Glutamatergic neuron (in vitro differentiated cells): ENCODE measurements at regions not wholly inside any gene's neighbourhood (a gene's known extent, or its start where the extent isn't known, plus 50 kb on each side); places are given as distances from the start of the nearest gene placed in this dataset.

Experiments
- DNase-seq: peaks from one replicate; pipeline ENCODE4 v3.0.0; 2022
- H3K27ac Mint-ChIP-seq: one replicate; pipeline ENCODE4 v1.8.0; 2020; ENCODE audit warnings: mild to moderate bottlenecking, mixed read lengths, inconsistent platforms; ENCODE audit not compliant: unreplicated experiment
- H3K27me3 Mint-ChIP-seq: one replicate; pipeline ENCODE4 v1.8.0; 2020; ENCODE audit warnings: mild to moderate bottlenecking, moderate library complexity, mixed read lengths, inconsistent platforms; ENCODE audit not compliant: unreplicated experiment
- H3K36me3 Mint-ChIP-seq: one replicate; pipeline ENCODE4 v1.8.0; 2020; ENCODE audit warnings: mild to moderate bottlenecking, mixed read lengths, inconsistent platforms; ENCODE audit not compliant: unreplicated experiment
- H3K4me1 Mint-ChIP-seq: one replicate; pipeline ENCODE4 v1.8.0; 2020; ENCODE audit warnings: mild to moderate bottlenecking, low read depth, mixed read lengths, inconsistent platforms; ENCODE audit not compliant: unreplicated experiment
- H3K4me3 Mint-ChIP-seq: one replicate; pipeline ENCODE4 v1.8.0; 2020; ENCODE audit warnings: mild to moderate bottlenecking, mixed read lengths, inconsistent platforms; ENCODE audit not compliant: unreplicated experiment
- H3K9me3 Mint-ChIP-seq: one replicate; pipeline ENCODE4 v1.8.0; 2020; ENCODE audit warnings: mild to moderate bottlenecking, moderate library complexity, mixed read lengths, inconsistent platforms; ENCODE audit not compliant: unreplicated experiment
- TF ChIP-seq, protein P1 (sequence below): fragments of 200-600 bp; sonication (generic); IDR thresholded peaks from one replicate; pipeline ENCODE4 v1.5.0; 2021; ENCODE audit not compliant: partially characterized antibody, unreplicated experiment

DNA sequence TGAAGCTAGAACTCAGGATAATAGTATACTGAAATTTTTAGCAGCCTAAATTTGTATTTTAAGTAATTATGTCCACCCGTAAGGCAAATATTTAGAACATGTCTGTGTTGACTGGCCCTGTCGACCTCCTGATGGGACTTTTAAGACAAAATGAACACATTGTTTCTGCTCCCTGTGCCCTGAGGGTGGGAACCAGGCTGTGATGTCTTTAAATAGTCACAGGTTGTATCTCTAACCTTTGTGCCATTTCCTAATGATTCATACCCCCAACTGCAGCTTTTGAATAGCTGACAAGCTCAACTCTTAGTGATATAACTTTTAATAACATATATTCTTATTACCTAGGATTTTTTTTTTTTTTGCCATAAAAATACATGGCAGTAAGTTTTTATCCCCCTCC is 494.9 kb upstream of the AKR1E2 start:
- DNase-seq, result no peak
- Mint-ChIP-seq H3K4me3 (no peak overlapping the region), H3K4me1 (no peaks in the 10 kb centered on the region), H3K9me3 (no peaks in the 10 kb centered on the region), H3K27ac (no peak overlapping the region), H3K27me3 (no peaks in the 10 kb centered on the region), H3K36me3 (no peaks in the 10 kb centered on the region)
- TF ChIP-seq, protein P1, sequence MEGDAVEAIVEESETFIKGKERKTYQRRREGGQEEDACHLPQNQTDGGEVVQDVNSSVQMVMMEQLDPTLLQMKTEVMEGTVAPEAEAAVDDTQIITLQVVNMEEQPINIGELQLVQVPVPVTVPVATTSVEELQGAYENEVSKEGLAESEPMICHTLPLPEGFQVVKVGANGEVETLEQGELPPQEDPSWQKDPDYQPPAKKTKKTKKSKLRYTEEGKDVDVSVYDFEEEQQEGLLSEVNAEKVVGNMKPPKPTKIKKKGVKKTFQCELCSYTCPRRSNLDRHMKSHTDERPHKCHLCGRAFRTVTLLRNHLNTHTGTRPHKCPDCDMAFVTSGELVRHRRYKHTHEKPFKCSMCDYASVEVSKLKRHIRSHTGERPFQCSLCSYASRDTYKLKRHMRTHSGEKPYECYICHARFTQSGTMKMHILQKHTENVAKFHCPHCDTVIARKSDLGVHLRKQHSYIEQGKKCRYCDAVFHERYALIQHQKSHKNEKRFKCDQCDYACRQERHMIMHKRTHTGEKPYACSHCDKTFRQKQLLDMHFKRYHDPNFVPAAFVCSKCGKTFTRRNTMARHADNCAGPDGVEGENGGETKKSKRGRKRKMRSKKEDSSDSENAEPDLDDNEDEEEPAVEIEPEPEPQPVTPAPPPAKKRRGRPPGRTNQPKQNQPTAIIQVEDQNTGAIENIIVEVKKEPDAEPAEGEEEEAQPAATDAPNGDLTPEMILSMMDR, result no peak

DNA sequence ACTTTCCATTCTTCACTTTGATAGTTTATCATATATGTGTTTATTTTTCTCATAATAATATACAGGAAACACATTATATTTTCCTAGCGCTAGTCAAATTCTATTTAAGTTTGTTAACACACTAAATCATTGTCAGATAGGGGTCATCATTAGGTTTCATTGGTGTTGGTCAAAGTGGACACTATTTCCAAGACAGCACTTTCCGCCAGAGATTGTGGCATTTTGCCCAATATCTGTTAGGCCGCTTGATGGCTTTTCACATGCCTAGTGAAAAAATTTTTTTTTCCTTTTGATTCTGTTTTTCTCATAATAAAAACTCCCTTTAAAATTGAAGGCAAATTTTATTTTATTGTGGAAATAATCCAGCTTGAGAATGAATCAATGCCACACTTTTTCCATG is 495.4 kb upstream of the AKR1E2 start:
- Mint-ChIP-seq H3K9me3 (no peaks in the 10 kb centered on the region), H3K27ac (no peak overlapping the region), H3K27me3 (no peaks in the 10 kb centered on the region), H3K4me1 (no peaks in the 10 kb centered on the region), H3K36me3 (no peaks in the 10 kb centered on the region), H3K4me3 (no peak overlapping the region)
- TF ChIP-seq, protein P1, result no peak
- no peak for DNase-seq

DNA sequence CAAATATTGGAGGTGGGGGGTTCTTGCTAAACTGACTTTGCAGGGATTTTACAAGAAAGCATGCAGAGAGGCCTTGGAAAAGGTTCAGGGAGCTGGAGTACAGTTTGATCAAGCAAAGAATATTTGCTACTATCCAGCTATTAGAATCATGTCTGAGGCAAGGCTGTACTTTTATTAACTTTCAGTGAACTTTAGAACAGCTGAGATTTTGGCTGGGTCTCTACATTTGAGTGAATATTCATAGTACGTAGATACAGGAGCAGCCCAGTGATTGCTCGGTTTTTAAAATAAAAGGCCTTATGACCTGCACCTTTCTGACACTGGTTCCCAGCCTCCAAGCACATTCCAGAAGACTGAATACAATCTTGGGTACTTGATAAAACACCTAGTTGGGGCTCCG is 496.8 kb upstream of the AKR1E2 start:
- no peaks in the 10 kb centered on the region for H3K4me1 Mint-ChIP-seq
- no peak for DNase-seq
- TF ChIP-seq, protein P1, result no peak
- no peaks in the 10 kb centered on the region for H3K9me3 Mint-ChIP-seq
- no peaks in the 10 kb centered on the region for H3K27me3 Mint-ChIP-seq
- H3K4me3 Mint-ChIP-seq, result no peak overlapping the region
- no peak overlapping the region for H3K27ac Mint-ChIP-seq
- no peaks in the 10 kb centered on the region for H3K36me3 Mint-ChIP-seq

DNA sequence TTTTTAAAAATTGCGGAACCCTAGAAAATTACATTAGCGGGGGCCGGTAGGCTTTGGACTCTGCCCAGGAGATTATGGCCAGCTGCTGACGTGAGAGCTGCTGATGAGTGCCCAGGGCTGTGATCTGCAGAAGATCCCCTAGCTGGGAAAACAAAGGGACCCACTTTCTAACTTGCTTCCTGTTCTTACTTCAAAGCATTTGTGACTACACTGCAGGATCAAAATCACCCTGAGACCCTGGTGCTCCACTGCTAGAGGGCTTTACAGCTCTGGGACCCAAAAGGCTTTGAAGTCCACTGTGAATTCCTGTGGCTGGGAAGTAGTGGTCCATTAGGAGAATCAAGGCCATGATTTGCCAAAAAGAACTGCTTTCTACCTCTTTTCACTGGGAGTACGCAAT is 499.4 kb upstream of the AKR1E2 start:
- Mint-ChIP-seq H3K27me3 (no peaks in the 10 kb centered on the region), H3K9me3 (no peaks in the 10 kb centered on the region), H3K4me1 (no peaks in the 10 kb centered on the region), H3K36me3 (no peaks in the 10 kb centered on the region), H3K4me3 (no peak overlapping the region), H3K27ac (no peak overlapping the region)
- no peak for DNase-seq
- TF ChIP-seq, protein P1, result no peak

DNA sequence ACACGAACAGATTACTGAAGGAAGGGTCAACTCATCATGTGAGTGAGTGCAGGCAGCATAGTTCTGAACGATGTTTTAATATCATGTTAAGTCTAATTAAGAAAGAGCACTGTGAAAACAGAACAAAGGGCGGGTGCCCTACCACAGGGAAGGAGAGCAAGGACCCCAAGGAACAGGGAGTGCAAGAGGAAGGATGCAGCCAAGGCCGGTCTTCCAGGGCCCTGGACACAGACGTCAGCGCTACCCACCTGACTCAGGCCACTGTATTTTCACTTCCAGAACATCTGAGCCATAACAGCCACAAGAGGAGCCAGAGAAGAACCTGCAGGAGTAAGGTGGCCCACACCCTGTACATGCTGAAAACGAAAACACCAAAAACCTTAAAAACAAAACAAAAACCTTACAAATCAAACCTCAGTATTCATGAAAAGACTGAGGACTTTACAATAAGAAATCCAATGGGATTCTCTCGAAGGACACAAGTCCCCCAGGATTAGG is 506.1 kb upstream of the AKR1E2 start:
- TF ChIP-seq, protein P1, result no peak
- no peak overlapping the region for H3K4me3 Mint-ChIP-seq
- no peak for DNase-seq
- no peaks in the 10 kb centered on the region for H3K36me3 Mint-ChIP-seq
- H3K4me1 Mint-ChIP-seq, result no peaks in the 10 kb centered on the region
- no peak overlapping the region for H3K27ac Mint-ChIP-seq
- no peaks in the 10 kb centered on the region for H3K9me3 Mint-ChIP-seq
- H3K27me3 Mint-ChIP-seq, result no peaks in the 10 kb centered on the region
